ENCODE measurements at regions not wholly inside any gene's neighbourhood (a gene's known extent, or its start where the extent isn't known, plus 50 kb on each side); places are given as distances from the start of the nearest gene placed in this dataset.

DNA sequence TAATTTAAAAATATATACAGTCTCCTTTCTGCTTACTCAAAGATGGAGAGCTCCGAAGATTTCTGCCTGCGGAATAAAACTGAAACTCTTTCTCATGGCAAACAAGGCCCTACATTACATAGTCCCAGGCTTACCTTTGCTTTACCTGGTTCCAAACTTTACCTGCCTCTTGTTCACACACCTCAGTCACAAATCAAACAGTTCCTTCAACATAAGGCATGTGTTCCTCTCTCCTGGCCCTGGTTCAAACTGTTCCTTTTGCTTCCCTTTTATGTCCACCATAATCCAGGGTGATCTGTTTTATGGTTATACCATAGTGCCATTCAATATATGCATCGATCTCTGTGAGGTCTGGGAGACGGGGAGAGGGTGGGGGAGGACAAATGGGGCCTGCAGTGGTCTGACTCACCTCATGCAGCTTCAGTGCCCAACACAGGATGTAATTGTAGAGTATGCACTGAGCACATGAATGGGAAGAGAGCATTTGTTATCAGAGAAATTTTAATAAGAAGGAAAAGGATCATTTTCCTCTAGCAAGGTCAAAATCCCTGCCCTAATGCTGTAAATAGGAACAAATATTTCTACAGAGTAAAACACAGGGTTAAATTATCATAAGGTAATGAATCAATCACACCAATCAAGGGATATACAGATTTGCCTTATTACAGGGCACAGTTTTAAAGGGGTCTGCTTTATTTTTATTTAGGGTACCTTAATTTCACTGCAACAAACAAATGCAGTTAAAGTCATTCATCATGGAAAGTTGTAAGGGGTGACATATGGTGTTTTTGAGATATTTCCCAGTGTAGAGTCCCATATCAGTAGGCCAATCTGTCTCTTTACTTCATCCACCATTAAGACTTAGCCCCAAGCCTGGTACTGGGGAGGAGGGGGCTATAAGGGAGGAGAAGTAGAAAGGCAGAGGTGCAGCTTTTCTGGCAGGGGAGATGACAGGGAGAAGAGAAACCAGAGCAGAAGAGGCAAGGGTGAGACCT, 88.8 kb upstream of the PDE1C start:
- Histone ChIP-seq H3K4me3 (no peak overlapping the region), H3K36me3 (no peaks in the 10 kb centered on the region), H3K4me1 (peaks cover 85% of the 10 kb centered on the region), H3K9me3 (replicated peaks) (no peaks in the 10 kb centered on the region), H3K27me3 (ENCODE audit: low read depth) (no peaks in the 10 kb centered on the region), H3K27ac (replicated peaks) (peak overlapping the region; percentile 82)
- intact Hi-C loops (cut with micrococcal nuclease): no loop called here
- TF ChIP-seq, protein P1, sequence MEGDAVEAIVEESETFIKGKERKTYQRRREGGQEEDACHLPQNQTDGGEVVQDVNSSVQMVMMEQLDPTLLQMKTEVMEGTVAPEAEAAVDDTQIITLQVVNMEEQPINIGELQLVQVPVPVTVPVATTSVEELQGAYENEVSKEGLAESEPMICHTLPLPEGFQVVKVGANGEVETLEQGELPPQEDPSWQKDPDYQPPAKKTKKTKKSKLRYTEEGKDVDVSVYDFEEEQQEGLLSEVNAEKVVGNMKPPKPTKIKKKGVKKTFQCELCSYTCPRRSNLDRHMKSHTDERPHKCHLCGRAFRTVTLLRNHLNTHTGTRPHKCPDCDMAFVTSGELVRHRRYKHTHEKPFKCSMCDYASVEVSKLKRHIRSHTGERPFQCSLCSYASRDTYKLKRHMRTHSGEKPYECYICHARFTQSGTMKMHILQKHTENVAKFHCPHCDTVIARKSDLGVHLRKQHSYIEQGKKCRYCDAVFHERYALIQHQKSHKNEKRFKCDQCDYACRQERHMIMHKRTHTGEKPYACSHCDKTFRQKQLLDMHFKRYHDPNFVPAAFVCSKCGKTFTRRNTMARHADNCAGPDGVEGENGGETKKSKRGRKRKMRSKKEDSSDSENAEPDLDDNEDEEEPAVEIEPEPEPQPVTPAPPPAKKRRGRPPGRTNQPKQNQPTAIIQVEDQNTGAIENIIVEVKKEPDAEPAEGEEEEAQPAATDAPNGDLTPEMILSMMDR (IDR thresholded peaks at IDR 0.05; ENCODE audit: borderline replicate concordance): no peak
- no peak for DNase-seq

DNA sequence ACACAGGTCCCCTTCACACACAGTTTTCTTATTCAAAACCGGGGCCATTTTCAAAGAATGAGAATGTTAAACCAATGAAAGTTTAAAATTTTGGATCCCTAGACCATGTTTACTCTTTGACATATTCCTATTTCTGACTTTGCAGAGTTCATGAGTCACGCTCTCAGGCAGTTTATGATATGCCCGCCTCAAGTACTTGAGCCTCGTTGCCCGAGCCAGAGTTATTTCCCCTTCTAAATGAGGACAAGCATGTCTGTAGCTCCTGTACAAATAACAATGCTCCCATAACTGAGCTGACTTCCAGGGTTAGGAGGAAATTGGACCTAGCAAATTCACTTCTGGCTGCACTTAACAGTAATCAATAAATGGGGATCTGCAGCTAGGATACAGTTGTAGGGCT, 87.9 kb upstream of the PDE1C start:
- Histone ChIP-seq H3K27me3 (ENCODE audit: low read depth) (no peaks in the 10 kb centered on the region), H3K9me3 (replicated peaks) (no peaks in the 10 kb centered on the region), H3K4me3 (no peak overlapping the region), H3K4me1 (peaks cover 85% of the 10 kb centered on the region), H3K36me3 (no peaks in the 10 kb centered on the region), H3K27ac (replicated peaks) (peak overlapping the region; percentile 82)
- DNase-seq: peak; percentile 41
- TF ChIP-seq, protein P1 (IDR thresholded peaks at IDR 0.05; ENCODE audit: borderline replicate concordance): no peak
- intact Hi-C loops (cut with micrococcal nuclease): no loop called here

DNA sequence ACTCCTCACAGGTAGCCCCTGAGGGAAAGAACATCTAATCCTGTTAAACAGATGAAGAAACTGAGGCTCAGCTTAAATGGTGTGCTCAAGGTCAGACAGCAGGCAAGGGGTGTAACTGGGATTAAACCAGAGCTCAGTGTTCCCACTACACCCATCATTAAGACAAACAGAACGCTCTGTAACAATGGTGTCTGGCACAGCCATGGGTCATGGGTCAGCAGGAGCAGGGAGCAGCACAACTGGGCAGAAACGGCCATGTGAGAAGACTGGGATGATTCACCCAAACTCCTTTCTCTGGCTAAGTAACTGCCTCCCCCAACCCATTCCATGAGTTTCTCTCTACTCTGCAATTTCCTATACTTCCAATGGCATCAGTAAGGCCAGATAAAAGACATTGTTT, 85.5 kb upstream of the PDE1C start:
- Histone ChIP-seq H3K36me3 (no peaks in the 10 kb centered on the region), H3K27ac (replicated peaks) (peak overlapping the region; percentile 82), H3K9me3 (replicated peaks) (no peaks in the 10 kb centered on the region), H3K4me1 (peaks cover 87% of the 10 kb centered on the region), H3K27me3 (ENCODE audit: low read depth) (no peaks in the 10 kb centered on the region), H3K4me3 (no peak overlapping the region)
- no peak for DNase-seq
- intact Hi-C loops (cut with micrococcal nuclease): no loop called here
- TF ChIP-seq, protein P1 (IDR thresholded peaks at IDR 0.05; ENCODE audit: borderline replicate concordance): no peak

DNA sequence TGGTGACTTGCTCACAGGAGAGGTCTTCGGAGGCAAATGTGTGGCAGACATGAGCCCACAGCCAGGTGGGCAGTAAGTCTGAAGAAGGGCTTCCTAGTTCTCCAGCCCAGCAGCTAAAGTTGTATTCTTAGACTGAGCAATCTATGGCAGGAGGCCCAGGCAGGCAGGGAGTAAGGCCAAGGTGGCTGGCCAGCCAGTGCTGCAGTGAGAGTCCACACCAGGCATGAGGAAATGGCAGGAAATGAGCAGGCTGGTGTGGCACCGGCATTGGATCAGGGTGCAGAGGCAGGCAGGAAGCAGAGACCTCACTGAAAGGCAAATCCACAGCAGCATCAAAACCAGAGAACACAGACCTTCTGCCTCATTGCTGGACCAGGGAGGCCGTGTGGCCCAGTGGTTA, 84.6 kb upstream of the PDE1C start:
- no peak overlapping the region for H3K4me3 ChIP-seq
- TF ChIP-seq, protein P1 (IDR thresholded peaks at IDR 0.05; ENCODE audit: borderline replicate concordance): no peak
- H3K9me3 ChIP-seq (replicated peaks): no peaks in the 10 kb centered on the region
- H3K27me3 ChIP-seq (ENCODE audit: low read depth): no peaks in the 10 kb centered on the region
- DNase-seq: peak; percentile 71
- H3K4me1 ChIP-seq: peaks cover 93% of the 10 kb centered on the region
- intact Hi-C loops (cut with micrococcal nuclease): no loop called here
- peak overlapping the region; percentile 82 for H3K27ac ChIP-seq (replicated peaks)
- H3K36me3 ChIP-seq: no peaks in the 10 kb centered on the region

DNA sequence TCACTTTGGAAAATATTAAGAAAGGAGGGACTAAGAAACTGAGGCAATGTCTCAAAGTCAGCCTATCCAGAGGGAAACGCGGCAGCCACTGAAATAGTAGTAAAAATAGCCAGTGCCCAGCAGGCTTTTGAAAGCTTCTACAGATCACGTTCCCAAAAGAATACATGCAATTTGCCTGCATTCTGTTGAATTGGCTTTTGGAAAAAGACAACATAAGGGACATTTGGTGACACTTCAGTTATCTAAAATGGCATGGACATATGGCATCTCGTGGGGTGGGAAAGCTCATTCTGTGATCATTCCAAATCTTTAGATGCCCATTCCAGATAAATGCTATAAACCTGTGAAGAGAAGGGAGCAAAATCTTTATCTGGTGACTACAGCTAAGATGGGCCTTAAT, 82.8 kb upstream of the PDE1C start:
- DNase-seq: no peak
- Histone ChIP-seq H3K36me3 (no peaks in the 10 kb centered on the region), H3K9me3 (replicated peaks) (no peaks in the 10 kb centered on the region), H3K27ac (replicated peaks) (peak overlapping the region; percentile 82), H3K27me3 (ENCODE audit: low read depth) (no peaks in the 10 kb centered on the region), H3K4me3 (no peak overlapping the region), H3K4me1 (peaks cover 90% of the 10 kb centered on the region)
- intact Hi-C loops (cut with micrococcal nuclease): no loop called here
- TF ChIP-seq, protein P1 (IDR thresholded peaks at IDR 0.05; ENCODE audit: borderline replicate concordance): no peak
